Tibial nerve (tissue), 4 donors: ENCODE measurements at regions not wholly inside any gene's neighbourhood (a gene's known extent, or its start where the extent isn't known, plus 50 kb on each side); places are given as distances from the start of the nearest gene placed in this dataset.
A peak's percentile ranks its signal among the peaks of the same experiment; 100 is the strongest.

Experiments
- DNase-seq, 2 donors: peaks; one replicate each; pipeline ENCODE4 v3.0.0-alpha.2; 2019; ENCODE audit warnings: low spot score in 2 of 2
- H3K27ac ChIP-seq, 4 donors: fragments of 200-600 bp; sonication (generic) in 3 of 4; one replicate each; pipeline ENCODE4 v1.5.1; 2017 to 2019; ENCODE audit warnings: mild to moderate bottlenecking in 1 of 4
- H3K27me3 ChIP-seq, 2 donors: fragments of 200-600 bp; sonication (generic) in 1 of 2; one replicate each; pipeline versions ENCODE4 v1.5.1 to v1.6.0; 2017 to 2019
- H3K36me3 ChIP-seq, 3 donors: fragments of 200-600 bp; sonication (generic); one replicate each; pipeline ENCODE4 v1.5.1; 2018 to 2019
- H3K4me1 ChIP-seq, 4 donors: fragments of 200-600 bp; sonication (generic) in 3 of 4; one replicate each; pipeline ENCODE4 v1.5.1; 2017 to 2019
- H3K4me3 ChIP-seq, 4 donors: fragments of 200-600 bp; sonication (generic) in 3 of 4; one replicate each; pipeline ENCODE4 v1.5.1; 2017 to 2019; ENCODE audit warnings: mild to moderate bottlenecking in 1 of 4, moderate library complexity in 1 of 4
- H3K9me3 ChIP-seq, 4 donors: fragments of 200-600 bp; sonication (generic) in 3 of 4; one replicate each; pipeline ENCODE4 v1.5.1; 2017 to 2019
- EP300 ChIP-seq, 2 donors: sonication (generic); formaldehyde crosslinking; IDR thresholded peaks; one replicate each; pipeline ENCODE4 v1.6.1; 2017; ENCODE audit warnings: antibody characterized with exemption in 2 of 2, mild to moderate bottlenecking in 1 of 2
- POLR2A ChIP-seq, 2 donors: fragments of 450-650 bp; IDR thresholded peaks; one replicate each; pipeline ENCODE4 v1.6.1; 2017; ENCODE audit warnings: antibody characterized with exemption in 2 of 2, mild to moderate bottlenecking in 2 of 2, moderate library complexity in 2 of 2
- WGBS, 2 donors: methylation state at CpG; one replicate each; pipeline ENCODE4 v1.1.5; 2018; 5-methylcytosine and 5-hydroxymethylcytosine counted together
- TF ChIP-seq, protein P1 (sequence below), 5 experiments: fragments of 200-600 bp in 3 of 5; fragments of 450-650 bp in 2 of 5; sonication (generic) in 3 of 5; IDR thresholded peaks; one replicate each; pipeline ENCODE4 v1.5.1; 2016 to 2019; ENCODE audit warnings: antibody characterized with exemption in 5 of 5, mild to moderate bottlenecking in 3 of 5, moderate library complexity in 2 of 5

DNA sequence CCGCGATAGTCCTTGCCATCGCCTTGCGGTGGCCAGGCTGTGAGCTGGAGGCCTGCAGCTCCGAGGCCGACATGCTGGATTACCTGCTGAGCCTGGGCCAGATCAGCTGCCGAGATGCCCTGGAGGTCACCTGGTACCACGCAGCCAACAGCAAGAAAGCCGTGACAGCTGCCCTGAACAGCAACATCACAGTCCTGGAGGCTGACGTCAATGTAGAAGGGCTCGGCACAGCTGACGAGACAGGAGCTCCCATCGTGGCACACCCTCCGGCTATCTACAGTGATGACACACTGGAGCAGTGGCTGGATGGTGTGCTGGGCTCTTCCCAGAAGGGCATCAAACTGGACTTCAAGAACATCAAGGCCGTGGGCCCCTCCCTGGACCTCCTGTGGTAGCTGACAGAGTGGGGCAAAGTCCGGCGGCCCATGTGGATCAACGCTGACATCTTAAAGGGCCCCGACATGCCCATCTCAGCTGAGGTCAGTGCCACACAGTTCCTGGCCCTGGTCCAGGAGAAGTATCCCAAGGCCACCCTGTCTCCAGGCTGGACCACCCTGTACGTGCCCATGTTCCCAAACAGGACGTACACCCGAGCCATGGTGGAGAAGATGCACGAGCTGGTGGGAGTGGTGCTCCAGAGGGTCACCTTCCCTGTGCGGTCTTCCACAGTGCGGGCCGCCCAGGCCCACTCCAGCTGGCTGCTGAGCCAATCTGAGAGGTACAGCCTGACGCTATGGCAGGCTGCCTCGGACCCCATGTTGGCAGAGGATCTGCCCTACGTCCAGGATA, 70.2 kb downstream of the FAM43A start:
- peak overlapping the region in 1 of 4 donors; percentile 82 for H3K27ac ChIP-seq
- no peaks in the 10 kb centered on the region for H3K36me3 ChIP-seq
- H3K27me3 ChIP-seq, result no peaks in the 10 kb centered on the region
- peaks cover 0 to 37% (median 4%) of the 10 kb centered on the region in 4 donors for H3K4me1 ChIP-seq
- H3K4me3 ChIP-seq, result no peak overlapping the region
- WGBS, 2 donors, result 90 to 97% methylated on average over 16 to 22 of the region's 29 CpGs
- no peaks in the 10 kb centered on the region for H3K9me3 ChIP-seq
- no peak for DNase-seq
- TF ChIP-seq EP300 (IDR thresholded peaks at IDR 0.05) (no peak), POLR2A (IDR thresholded peaks at IDR 0.05) (no peak)
- TF ChIP-seq, protein P1, sequence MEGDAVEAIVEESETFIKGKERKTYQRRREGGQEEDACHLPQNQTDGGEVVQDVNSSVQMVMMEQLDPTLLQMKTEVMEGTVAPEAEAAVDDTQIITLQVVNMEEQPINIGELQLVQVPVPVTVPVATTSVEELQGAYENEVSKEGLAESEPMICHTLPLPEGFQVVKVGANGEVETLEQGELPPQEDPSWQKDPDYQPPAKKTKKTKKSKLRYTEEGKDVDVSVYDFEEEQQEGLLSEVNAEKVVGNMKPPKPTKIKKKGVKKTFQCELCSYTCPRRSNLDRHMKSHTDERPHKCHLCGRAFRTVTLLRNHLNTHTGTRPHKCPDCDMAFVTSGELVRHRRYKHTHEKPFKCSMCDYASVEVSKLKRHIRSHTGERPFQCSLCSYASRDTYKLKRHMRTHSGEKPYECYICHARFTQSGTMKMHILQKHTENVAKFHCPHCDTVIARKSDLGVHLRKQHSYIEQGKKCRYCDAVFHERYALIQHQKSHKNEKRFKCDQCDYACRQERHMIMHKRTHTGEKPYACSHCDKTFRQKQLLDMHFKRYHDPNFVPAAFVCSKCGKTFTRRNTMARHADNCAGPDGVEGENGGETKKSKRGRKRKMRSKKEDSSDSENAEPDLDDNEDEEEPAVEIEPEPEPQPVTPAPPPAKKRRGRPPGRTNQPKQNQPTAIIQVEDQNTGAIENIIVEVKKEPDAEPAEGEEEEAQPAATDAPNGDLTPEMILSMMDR (IDR thresholded peaks at IDR 0.05), result no peak

DNA sequence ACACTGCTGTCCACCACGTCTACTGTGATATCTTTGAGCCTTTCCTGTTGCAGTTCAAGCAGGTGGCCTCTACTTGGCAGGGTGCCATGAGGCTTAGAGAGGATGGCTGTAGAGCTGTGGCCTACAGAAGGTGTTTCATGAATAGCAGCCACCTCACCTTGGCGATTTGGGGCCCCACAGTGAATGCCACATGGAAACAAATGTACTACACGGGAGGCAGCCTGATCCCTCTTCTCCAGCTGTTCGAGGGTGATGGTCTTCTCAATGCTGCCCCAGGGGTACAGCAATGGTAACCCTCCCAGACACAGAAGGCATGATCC, 70.7 kb downstream of the FAM43A start:
- peaks cover 0 to 42% (median 4%) of the 10 kb centered on the region in 4 donors for H3K4me1 ChIP-seq
- H3K4me3 ChIP-seq, result no peak overlapping the region
- no peaks in the 10 kb centered on the region for H3K36me3 ChIP-seq
- no peak for TF ChIP-seq POLR2A (IDR thresholded peaks at IDR 0.05)
- no peak for TF ChIP-seq EP300 (IDR thresholded peaks at IDR 0.05)
- no peaks in the 10 kb centered on the region for H3K9me3 ChIP-seq
- peak overlapping the region in 1 of 4 donors; percentile 82 for H3K27ac ChIP-seq
- DNase-seq, result no peak
- 80 to 92% methylated on average over 4 of the region's 4 CpGs for WGBS, 2 donors
- no peaks in the 10 kb centered on the region for H3K27me3 ChIP-seq

DNA sequence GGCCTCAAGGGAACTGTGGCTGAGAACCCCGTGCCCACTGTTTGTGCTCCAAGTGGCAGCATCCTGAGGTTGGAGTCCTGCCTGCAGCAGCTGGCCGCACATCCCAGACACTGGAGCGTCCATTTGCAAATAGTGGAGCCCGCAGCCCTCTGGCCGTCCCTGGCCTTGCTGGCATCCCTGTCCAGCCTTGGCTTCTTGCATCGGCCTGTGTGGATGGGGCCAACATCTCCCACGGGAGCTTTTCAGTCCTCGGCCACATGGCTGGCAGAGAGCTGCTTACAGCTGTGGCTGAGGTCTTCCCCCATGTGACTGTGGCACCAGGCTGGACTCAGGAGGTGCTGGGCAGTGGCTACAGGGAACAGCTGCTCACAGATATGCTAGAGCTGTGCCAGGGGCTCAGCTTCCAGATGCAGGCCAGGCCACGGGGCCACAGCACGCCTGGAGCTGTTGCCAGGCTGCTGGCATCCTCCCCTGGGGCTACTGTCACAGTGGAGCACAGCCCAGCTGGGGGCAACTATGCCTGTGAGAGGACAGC, 71.2 kb downstream of the FAM43A start:
- Histone ChIP-seq H3K27me3 (no peaks in the 10 kb centered on the region), H3K36me3 (no peaks in the 10 kb centered on the region), H3K27ac (peak overlapping the region; percentile 16 to 84 (median 62)), H3K4me3 (no peak overlapping the region), H3K4me1 (peaks cover 0 to 45% (median 4%) of the 10 kb centered on the region in 4 donors), H3K9me3 (no peaks in the 10 kb centered on the region)
- TF ChIP-seq EP300 (IDR thresholded peaks at IDR 0.05), result no peak
- TF ChIP-seq, protein P1 (IDR thresholded peaks at IDR 0.05), result no peak
- TF ChIP-seq POLR2A (IDR thresholded peaks at IDR 0.05), result no peak
- DNase-seq, result no peak
- 40 to 70% methylated on average over 1 to 2 of the region's 10 CpGs for whole genome bisulfite sequencing, 2 donors

DNA sequence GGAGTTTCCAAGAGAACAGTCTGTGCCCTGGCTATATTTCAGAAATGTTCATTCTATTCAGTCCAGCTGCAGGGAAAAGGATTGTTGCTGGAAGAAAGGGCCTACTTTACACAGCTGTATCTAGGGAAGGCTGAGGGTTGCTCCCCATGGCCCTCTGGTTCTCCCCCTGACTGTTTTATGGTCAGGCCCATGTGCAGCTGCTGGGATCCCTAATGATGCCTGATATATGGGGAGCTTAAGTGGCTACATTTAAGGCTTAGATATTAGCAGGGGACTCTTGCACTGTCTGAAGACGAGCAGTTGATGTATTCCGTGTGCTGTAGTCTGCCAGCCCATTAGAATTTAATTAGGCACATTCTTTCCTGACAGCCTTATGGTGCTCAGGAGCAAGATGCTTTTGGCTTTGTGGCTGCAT, 72.0 kb downstream of the FAM43A start:
- DNase-seq, result no peak
- WGBS, 2 donors, result 40 to 42% methylated on average over 2 of the region's 2 CpGs
- TF ChIP-seq EP300 (IDR thresholded peaks at IDR 0.05) (peak in 1 of 2 donors; percentile 70), POLR2A (IDR thresholded peaks at IDR 0.05) (no peak)

DNA sequence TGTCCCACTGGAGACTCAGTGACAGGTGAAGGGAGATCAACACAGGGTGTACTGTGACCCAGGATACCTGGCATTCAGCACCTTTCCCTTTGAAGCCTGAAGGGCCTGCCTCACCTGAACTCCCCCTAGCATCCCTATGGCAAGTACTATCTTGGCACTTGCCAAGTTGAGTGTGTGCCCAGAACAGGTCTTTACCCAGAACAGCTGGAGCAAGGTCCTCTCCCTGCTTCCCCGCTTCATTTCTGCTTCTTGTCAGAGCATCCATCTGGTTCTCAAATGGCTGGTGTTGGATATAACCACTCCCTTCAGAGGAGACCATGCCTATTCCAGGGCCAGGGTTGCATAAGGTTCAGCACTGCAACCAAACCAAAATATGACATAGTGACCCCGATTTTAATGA, 73.0 kb downstream of the FAM43A start:
- Histone ChIP-seq H3K36me3 (no peaks in the 10 kb centered on the region), H3K9me3 (no peaks in the 10 kb centered on the region), H3K4me3 (no peak overlapping the region), H3K27ac (peak overlapping the region in 2 of 4 donors; percentile 3 to 82), H3K4me1 (peaks cover 0 to 45% (median 4%) of the 10 kb centered on the region in 4 donors), H3K27me3 (no peaks in the 10 kb centered on the region)
- WGBS, 2 donors, result 80 to 85% methylated on average over 2 of the region's 2 CpGs
- no peak for DNase-seq
- no peak for TF ChIP-seq POLR2A (IDR thresholded peaks at IDR 0.05)
- no peak for TF ChIP-seq EP300 (IDR thresholded peaks at IDR 0.05)

More for the DNA sequence above, 72.0 kb downstream of the FAM43A start:
- Histone ChIP-seq H3K27ac (peak overlapping the region in 3 of 4 donors; percentile 27 to 82 (median 56)), H3K36me3 (no peaks in the 10 kb centered on the region), H3K4me1 (peaks cover 0 to 45% (median 4%) of the 10 kb centered on the region in 4 donors), H3K4me3 (no peak overlapping the region), H3K27me3 (no peaks in the 10 kb centered on the region), H3K9me3 (no peaks in the 10 kb centered on the region)

DNA sequence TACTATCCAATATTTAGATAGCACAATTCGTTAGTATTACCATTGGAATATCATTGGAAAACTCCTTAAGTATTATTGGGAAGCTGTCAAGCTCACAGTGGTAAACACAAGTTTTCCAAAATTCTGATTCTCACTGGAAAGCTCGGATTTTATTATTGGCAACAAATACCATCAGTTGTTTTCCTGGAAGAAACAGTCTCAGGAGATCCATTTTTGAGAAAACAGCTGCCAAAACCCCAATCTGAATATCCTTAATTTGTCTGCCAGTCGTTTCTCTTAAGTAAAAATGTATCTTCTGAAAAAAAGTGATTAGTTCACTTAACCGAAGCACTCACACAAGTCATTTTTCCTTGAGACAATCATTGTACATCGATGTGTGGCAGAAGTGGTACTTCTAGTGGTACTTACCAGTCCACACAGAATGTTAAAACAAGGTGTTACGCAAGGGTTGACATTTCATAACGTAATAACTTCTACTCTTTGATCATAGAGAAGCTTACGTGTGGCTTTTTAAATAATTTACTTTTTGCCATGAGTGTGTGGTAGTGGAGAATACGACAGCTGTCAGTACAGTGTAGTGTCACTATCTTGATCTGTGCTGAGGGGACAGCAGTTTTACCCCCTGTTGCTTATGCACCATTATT, 74.9 kb downstream of the FAM43A start:
- Histone ChIP-seq H3K27ac (peak overlapping the region in 1 of 4 donors; percentile 36), H3K4me3 (no peak overlapping the region), H3K9me3 (no peaks in the 10 kb centered on the region), H3K36me3 (no peaks in the 10 kb centered on the region), H3K4me1 (peaks cover 0 to 45% (median 4%) of the 10 kb centered on the region in 4 donors), H3K27me3 (no peaks in the 10 kb centered on the region)
- 62 to 63% methylated on average over 9 of the region's 9 CpGs for WGBS, 2 donors
- DNase-seq, result no peak
- TF ChIP-seq EP300 (IDR thresholded peaks at IDR 0.05) (no peak), POLR2A (IDR thresholded peaks at IDR 0.05) (no peak)
- TF ChIP-seq, protein P1 (IDR thresholded peaks at IDR 0.05), result no peak
